Mucosa of rectum (tissue), 2 donors: ENCODE measurements at regions not wholly inside any gene's neighbourhood (a gene's known extent, or its start where the extent isn't known, plus 50 kb on each side); places are given as distances from the start of the nearest gene placed in this dataset.
"Not testable (repeated sequence)": the region's sequence is repeated elsewhere in the genome, so short reads cannot be mapped to it uniquely, and the experiment has no call there.

Experiments
- H3K27ac ChIP-seq, 2 donors: one replicate each; pipeline ENCODE4 v1.7.0; 2013; ENCODE audit warnings: inconsistent platforms in 2 of 2, low read depth in 2 of 2, low read length in 2 of 2
- H3K27me3 ChIP-seq, 2 donors: one replicate each; pipeline ENCODE4 v1.7.0; 2013; ENCODE audit warnings: low read length in 2 of 2; ENCODE audit not compliant: control insufficient read depth in 2 of 2, insufficient read depth in 2 of 2
- H3K36me3 ChIP-seq, 2 donors: one replicate each; pipeline ENCODE4 v1.7.0; 2013; ENCODE audit warnings: low read length in 2 of 2; ENCODE audit not compliant: control insufficient read depth in 2 of 2, insufficient read depth in 2 of 2
- H3K4me1 ChIP-seq, 2 donors: one replicate each; pipeline ENCODE4 v1.7.0; 2013; ENCODE audit warnings: low read length in 2 of 2, mild to moderate bottlenecking in 1 of 2; ENCODE audit not compliant: control insufficient read depth in 2 of 2, insufficient read depth in 2 of 2
- H3K4me3 ChIP-seq, 2 donors: one replicate each; pipeline ENCODE4 v1.7.0; 2013; ENCODE audit warnings: low read length in 2 of 2
- H3K9ac ChIP-seq, 2 donors: one replicate each; pipeline ENCODE4 v1.7.0; 2013; ENCODE audit warnings: low read length in 2 of 2, low read depth in 1 of 2, mild to moderate bottlenecking in 1 of 2
- H3K9me3 ChIP-seq, 2 donors: one replicate each; pipeline ENCODE4 v1.7.0; 2013; ENCODE audit warnings: low read length in 2 of 2; ENCODE audit not compliant: control insufficient read depth in 2 of 2
- donor health status: healthy.
- donor health status: Normal muscosa, but diverticular disease.

DNA sequence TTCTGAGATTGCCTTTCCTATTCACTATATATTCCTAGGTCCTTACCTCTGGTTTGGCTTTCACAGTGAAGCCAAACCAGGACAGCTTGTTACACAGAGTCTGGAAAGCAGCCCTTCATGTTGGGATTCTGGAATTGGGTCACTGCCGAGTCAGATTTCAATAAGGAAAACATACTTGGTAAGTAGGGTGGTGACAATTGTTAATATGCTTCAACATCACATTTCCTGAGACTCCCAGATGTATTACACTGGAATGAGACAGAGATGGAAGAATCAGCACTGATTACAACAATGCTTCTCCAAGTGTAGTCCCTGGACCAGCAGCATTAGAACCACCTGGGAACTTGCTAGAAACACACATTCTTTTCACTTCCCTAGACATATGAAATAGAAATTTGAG lies 268.9 kb upstream of the SEMA3C start:
- H3K27ac ChIP-seq, result no peak overlapping the region
- H3K4me1 ChIP-seq, result no peaks in the 10 kb centered on the region
- no peaks in the 10 kb centered on the region for H3K27me3 ChIP-seq
- H3K4me3 ChIP-seq, result no peak overlapping the region
- H3K9ac ChIP-seq, result no peak overlapping the region
- H3K9me3 ChIP-seq, result no peaks in the 10 kb centered on the region
- H3K36me3 ChIP-seq, result no peaks in the 10 kb centered on the region

DNA sequence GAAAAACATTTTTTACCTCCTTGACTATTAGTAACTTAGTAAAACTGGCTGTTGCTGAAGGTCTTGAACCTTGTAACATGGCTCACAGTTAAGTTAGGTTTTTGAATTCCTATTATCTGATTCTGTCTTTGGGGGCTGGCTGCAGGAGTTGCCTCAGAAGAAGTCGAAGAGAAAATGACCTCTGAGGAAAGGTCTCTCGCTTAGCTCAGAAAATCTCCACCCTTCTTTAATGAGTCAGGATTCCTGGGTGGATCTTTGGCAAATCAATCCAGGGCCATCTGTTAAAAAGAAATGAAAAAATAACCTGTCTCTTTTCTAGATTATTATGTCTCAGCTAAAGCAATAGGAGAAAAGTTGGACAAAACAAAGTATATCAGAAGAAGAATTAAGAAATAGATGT lies 267.8 kb upstream of the SEMA3C start:
- H3K36me3 ChIP-seq, result no peaks in the 10 kb centered on the region
- H3K9me3 ChIP-seq, result no peaks in the 10 kb centered on the region
- no peak overlapping the region for H3K9ac ChIP-seq
- H3K4me1 ChIP-seq, result no peaks in the 10 kb centered on the region
- no peaks in the 10 kb centered on the region for H3K27me3 ChIP-seq
- no peak overlapping the region for H3K4me3 ChIP-seq
- H3K27ac ChIP-seq, result no peak overlapping the region

DNA sequence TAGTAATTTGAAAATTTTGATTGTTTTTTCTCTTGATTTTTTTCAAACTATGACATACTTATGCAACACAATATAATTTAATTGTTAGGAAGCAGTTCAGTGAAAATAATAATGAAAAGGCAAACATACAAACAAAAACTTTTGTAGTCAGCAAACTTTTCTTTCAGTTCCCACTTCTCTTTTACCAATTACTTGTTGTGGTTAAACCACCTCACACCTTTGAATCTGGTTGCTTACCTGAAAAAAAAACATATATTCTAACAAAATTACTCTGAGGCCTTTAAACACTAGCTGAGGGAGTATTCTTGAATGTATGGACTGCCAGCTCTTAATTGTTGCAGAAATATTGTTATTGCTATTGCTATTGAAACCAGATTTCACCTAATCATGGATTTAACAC lies 266.2 kb upstream of the SEMA3C start:
- Histone ChIP-seq H3K27ac (no peak overlapping the region), H3K9me3 (no peaks in the 10 kb centered on the region), H3K4me3 (no peak overlapping the region), H3K36me3 (no peaks in the 10 kb centered on the region), H3K27me3 (no peaks in the 10 kb centered on the region), H3K9ac (no peak overlapping the region), H3K4me1 (no peaks in the 10 kb centered on the region)

DNA sequence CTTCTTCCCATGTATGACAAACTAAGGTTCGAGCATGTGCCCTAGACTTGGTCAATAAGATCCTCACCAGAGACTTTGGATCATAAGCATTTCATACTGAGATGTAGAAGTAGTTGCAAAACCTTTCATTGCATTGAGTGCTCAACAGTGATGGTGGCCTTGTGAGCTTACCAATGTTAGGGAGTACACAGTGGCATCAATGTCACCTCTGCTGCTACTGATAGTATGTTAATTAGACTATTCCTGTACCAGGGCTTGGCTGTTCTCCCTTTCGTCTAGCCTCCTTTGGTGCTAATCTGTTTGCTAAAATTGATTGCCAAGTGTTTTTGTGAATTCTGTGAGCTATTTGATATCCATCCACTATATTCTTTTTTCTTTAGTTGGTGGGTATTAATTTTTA lies 264.5 kb upstream of the SEMA3C start:
- H3K9me3 ChIP-seq, result no peaks in the 10 kb centered on the region
- H3K27ac ChIP-seq, result no peak overlapping the region
- H3K4me1 ChIP-seq, result no peaks in the 10 kb centered on the region
- H3K27me3 ChIP-seq, result no peaks in the 10 kb centered on the region
- no peak overlapping the region for H3K9ac ChIP-seq
- no peaks in the 10 kb centered on the region for H3K36me3 ChIP-seq
- H3K4me3 ChIP-seq, result no peak overlapping the region

DNA sequence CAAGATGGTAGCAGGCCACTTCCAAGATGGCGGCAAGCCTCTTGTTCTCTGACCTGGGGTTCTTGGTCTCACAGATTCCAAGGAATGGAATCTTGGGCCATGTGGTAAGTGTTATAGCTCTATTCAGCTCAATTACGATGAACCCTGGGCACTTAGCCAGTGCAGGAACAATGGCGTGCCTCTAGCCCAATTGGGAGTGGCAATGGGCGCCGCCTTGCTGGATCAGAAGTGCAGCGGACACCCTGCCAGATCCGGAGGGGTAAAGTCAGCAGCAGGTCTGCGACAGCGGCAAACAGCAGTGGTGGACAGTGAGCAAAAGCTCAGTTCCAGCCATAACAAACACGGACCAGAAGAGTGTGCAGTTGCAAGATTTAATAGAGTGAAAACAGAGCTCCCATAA lies 263.2 kb upstream of the SEMA3C start:
- not testable (repeated sequence) for H3K9me3 ChIP-seq, H3K27me3 ChIP-seq, H3K4me1 ChIP-seq, H3K27ac ChIP-seq, H3K4me3 ChIP-seq, H3K36me3 ChIP-seq, H3K9ac ChIP-seq

DNA sequence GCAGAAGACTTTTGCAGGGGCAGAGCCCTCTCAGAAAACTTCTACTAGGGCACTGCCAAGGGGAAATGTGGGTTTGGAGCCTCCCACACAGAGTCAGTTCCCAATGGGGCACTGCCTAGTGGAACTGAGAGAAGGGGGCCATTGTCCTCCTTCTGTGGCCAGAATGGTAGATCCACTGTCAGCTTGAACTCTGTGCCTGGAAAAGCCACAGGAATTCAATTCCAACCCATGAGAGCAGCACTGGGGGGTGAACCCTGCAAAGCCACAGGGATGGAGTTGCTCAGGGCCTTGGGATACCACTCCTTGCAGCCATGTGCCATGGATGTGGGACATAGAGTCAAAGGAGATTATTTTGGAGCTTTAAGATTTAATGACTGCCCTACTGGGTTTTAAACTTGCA lies 262.2 kb upstream of the SEMA3C start:
- H3K4me1 ChIP-seq, result no peaks in the 10 kb centered on the region
- H3K27me3 ChIP-seq, result no peaks in the 10 kb centered on the region
- H3K27ac ChIP-seq, result no peak overlapping the region
- no peaks in the 10 kb centered on the region for H3K9me3 ChIP-seq
- no peak overlapping the region for H3K9ac ChIP-seq
- H3K4me3 ChIP-seq, result no peak overlapping the region
- H3K36me3 ChIP-seq, result no peaks in the 10 kb centered on the region

DNA sequence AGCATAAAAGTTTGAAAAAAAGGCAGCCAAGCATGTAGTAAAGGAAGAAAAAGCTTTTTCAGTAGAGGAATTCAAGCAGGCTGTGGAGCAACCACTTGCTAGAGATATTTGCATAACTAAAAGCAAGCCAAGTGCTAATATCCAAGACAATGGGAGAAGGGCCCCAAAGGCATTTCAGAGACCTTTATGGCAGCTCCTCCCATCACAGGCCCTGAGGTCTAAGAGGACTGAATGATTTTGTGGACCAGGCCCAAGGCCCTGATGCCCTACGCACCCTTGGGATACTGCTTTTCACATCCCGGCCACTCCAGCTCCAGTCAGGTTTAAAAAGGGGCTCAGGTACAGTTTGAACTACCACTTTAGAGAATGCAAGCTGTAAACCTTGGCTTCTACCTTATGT lies 261.7 kb upstream of the SEMA3C start:
- Histone ChIP-seq H3K9ac (no peak overlapping the region), H3K27me3 (no peaks in the 10 kb centered on the region), H3K4me3 (no peak overlapping the region), H3K4me1 (no peaks in the 10 kb centered on the region), H3K9me3 (no peaks in the 10 kb centered on the region), H3K27ac (no peak overlapping the region), H3K36me3 (no peaks in the 10 kb centered on the region)

DNA sequence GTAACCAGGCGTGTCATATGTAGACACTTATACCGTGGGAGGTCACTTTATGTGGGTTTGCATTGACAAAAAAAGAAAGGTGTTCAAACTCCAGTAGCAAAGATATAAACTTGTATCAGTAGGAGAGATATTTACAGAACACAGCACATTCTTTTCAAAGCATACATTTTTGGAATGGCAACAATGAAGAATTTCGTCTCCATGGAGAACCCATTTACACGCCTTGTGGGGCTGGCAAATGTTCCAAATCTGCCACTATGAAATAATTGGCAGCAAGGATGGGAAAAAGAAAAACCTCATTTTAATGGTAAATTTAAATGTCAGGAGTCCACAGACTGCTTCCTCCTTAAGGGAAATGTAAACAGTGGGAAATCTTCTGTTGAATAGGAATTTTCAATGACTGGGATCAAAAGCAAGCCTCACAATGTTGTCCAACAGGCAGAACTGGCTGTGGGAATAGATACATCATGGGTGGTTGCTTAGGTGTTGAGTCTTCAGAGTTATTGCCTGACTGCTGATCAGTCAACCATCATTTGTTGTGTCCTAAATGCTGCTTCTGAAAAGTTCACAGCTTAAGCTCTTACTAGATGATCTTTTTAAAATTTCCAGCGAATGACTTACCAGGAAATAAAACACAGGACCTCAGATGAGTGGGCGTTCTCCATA lies 256.6 kb upstream of the SEMA3C start:
- Histone ChIP-seq H3K9me3 (no peaks in the 10 kb centered on the region), H3K27ac (no peak overlapping the region), H3K4me3 (no peak overlapping the region), H3K36me3 (no peaks in the 10 kb centered on the region), H3K4me1 (no peaks in the 10 kb centered on the region), H3K27me3 (no peaks in the 10 kb centered on the region), H3K9ac (no peak overlapping the region)

DNA sequence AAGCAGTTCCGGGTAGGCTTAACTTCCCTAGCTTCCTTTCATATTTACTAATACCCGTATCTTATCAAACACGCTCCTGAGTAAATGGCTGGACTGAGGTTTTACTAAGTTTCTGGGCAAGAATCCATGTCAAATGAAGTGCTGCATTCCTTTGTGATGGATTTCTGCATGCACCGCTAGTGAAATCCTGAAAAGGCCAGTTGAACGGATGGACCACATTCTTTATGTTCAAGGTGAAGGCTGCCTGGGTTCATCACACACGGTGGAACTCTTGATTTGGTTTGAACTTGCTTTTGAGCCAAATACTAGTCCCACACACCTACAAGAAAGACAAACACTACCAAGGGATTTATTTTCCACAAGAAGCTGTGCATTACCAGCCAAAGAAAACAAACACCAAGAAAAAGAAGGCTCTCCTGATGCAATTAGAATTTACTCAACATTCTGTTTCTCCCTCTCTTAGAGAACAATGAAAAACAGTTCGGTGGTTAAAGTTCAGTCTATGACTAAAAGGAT lies 255.0 kb upstream of the SEMA3C start:
- Histone ChIP-seq H3K9me3 (no peaks in the 10 kb centered on the region), H3K4me3 (no peak overlapping the region), H3K9ac (no peak overlapping the region), H3K27me3 (no peaks in the 10 kb centered on the region), H3K36me3 (no peaks in the 10 kb centered on the region), H3K4me1 (no peaks in the 10 kb centered on the region), H3K27ac (no peak overlapping the region)

DNA sequence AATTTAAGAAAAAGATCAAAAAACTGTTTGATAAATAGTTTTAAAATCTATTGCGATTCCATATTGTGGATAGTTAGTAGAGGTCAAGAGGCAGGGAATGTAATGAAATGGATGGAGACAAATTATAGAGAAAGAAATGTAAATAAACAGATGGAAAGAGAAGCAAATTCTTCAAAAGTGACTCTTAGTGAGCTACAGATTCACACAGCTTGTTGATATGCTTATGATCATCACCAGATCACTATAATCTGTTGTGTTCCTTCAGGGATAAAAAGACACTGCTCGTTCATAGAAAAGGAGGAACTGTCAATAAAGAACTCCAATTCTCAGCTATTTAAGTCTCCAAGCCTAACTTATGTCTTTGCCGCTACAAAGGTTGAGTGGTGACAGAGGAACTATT lies 251.4 kb upstream of the SEMA3C start:
- H3K4me3 ChIP-seq, result no peak overlapping the region
- H3K9ac ChIP-seq, result no peak overlapping the region

DNA sequence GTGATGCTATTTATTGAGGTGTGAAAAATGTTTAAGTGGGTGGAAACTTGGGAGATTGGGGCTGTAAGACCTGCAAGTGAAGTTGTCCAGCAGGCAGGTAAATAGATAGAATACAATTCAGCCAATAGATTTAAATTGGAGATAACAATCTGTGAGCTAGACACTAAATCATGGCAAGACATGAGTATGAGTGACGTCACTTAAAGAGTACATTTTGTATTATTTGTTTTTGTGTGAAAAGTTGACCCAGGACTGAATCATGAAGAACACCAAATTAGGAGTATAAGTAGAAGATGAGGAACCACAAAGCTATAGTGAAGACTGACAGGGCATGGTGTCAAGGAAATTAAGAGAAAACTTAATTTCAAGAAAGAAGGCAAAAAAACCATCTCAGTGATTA lies 249.1 kb upstream of the SEMA3C start:
- no peaks in the 10 kb centered on the region for H3K36me3 ChIP-seq
- no peaks in the 10 kb centered on the region for H3K27me3 ChIP-seq
- H3K4me1 ChIP-seq, result no peaks in the 10 kb centered on the region
- no peaks in the 10 kb centered on the region for H3K9me3 ChIP-seq
- H3K9ac ChIP-seq, result no peak overlapping the region
- H3K27ac ChIP-seq, result no peak overlapping the region
- no peak overlapping the region for H3K4me3 ChIP-seq

More for the DNA sequence above, 251.4 kb upstream of the SEMA3C start:
- H3K9me3 ChIP-seq, result no peaks in the 10 kb centered on the region
- no peaks in the 10 kb centered on the region for H3K27me3 ChIP-seq
- no peaks in the 10 kb centered on the region for H3K36me3 ChIP-seq
- H3K4me1 ChIP-seq, result no peaks in the 10 kb centered on the region
- H3K27ac ChIP-seq, result no peak overlapping the region
